Omental fat pad (tissue), 3 donors: ENCODE measurements at regions not wholly inside any gene's neighbourhood (a gene's known extent, or its start where the extent isn't known, plus 50 kb on each side); places are given as distances from the start of the nearest gene placed in this dataset.

Experiments
- ATAC-seq: fragments of 150-250 bp; one replicate; pipeline ENCODE4 v1.9.1; 2016; ENCODE audit warnings: mild to moderate bottlenecking, moderate library complexity; ENCODE audit not compliant: low FRiP score
- DNase-seq: peaks from one replicate; pipeline ENCODE4 v3.0.0-alpha.2; 2019; ENCODE audit warnings: low spot score
- TF ChIP-seq, protein P1 (sequence below), 3 donors: fragments of 450-650 bp; IDR thresholded peaks; one replicate each; pipeline ENCODE4 v1.5.1; 2016 to 2017; ENCODE audit warnings: antibody characterized with exemption in 3 of 3, mild to moderate bottlenecking in 3 of 3, moderate library complexity in 2 of 3

DNA sequence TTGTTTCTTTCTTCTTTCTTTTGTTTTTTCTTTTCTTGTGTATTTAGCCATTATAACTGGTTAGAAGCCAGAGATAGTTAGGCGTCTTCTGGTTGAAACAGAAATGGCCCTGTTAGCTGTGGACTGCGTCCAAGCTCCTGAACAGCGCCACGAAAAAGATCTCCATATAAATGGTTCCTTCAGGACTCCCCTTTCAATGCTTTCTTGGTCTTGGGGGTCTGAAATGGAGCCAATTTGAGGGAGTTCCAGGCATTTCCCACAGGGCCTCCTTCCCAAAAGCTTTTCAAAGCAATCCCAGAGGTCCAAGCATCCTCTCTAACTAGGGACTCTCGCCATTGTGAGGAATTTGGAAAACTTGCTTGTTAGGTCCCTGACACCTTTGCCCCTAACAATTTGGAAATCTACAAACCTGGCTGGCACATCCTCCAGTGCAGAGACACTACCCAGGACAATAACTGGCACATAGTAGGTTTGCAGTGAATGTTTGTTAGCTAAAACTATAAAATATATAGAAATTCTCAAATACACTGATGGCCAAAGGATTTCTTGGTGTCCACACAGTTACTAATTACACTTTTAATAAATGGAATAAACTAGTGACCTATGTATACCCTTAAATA, 80.1 kb downstream of the MYCN start:
- TF ChIP-seq, protein P1, sequence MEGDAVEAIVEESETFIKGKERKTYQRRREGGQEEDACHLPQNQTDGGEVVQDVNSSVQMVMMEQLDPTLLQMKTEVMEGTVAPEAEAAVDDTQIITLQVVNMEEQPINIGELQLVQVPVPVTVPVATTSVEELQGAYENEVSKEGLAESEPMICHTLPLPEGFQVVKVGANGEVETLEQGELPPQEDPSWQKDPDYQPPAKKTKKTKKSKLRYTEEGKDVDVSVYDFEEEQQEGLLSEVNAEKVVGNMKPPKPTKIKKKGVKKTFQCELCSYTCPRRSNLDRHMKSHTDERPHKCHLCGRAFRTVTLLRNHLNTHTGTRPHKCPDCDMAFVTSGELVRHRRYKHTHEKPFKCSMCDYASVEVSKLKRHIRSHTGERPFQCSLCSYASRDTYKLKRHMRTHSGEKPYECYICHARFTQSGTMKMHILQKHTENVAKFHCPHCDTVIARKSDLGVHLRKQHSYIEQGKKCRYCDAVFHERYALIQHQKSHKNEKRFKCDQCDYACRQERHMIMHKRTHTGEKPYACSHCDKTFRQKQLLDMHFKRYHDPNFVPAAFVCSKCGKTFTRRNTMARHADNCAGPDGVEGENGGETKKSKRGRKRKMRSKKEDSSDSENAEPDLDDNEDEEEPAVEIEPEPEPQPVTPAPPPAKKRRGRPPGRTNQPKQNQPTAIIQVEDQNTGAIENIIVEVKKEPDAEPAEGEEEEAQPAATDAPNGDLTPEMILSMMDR (IDR thresholded peaks at IDR 0.05): no peak
- ATAC-seq: no peak
- DNase-seq: no peak

DNA sequence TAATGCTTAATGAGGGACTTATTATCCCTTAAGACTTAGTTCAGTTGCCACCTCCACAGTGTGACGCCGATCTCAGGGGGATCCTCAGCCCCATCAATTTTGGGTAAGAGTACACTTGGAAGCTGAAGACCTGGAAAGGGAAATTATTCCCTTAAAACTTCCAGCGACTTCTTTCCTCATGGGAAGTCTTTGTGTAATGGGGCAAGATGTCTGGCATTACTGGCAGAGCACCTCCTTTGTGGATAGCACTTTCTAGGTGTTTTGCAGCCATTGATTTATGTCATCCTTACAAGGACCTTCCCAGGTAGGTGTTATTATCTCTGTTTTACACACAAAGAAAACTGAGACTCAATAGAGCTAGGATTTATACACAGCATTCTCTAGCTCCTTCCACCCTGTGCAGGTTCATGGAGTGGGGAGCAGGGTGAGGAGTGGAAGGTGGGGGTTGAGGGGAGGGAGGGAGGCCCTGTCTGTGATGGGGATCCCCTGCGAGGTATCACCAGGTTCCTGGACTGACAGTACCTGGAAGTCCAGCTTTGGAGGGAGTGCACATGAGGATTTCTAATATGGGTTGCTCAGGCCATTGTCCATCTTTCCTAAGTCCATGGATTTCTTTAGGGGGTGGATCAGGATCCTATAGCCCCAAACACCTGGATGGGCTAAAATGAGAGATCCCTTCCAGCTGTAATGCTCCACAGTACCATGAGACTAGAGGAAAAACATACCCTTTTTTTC, 79.4 kb downstream of the MYCN start:
- DNase-seq (no peak), ATAC-seq (no peak)
- TF ChIP-seq, protein P1 (IDR thresholded peaks at IDR 0.05): no peak

DNA sequence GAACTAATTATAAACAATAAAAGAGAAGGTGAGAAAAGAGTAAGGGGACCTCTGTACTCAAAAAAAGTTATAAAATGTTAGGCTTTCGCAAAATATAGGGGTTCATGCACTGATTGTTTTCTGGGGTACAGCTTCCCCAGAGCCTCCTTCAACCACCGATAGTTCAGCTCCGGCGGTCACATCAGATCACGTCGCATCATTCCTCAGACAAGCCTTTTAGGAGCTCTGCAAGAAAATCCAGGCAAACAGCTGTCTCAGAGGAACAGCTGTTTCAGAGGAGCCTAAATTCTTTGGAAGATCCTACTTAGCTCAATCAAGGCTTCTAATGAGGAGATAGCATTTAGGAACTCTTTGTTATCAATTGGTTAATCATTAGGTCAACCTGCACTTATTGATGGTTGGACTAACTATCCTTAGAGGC, 78.7 kb downstream of the MYCN start:
- ATAC-seq: no peak
- TF ChIP-seq, protein P1 (IDR thresholded peaks at IDR 0.05): no peak
- no peak for DNase-seq

DNA sequence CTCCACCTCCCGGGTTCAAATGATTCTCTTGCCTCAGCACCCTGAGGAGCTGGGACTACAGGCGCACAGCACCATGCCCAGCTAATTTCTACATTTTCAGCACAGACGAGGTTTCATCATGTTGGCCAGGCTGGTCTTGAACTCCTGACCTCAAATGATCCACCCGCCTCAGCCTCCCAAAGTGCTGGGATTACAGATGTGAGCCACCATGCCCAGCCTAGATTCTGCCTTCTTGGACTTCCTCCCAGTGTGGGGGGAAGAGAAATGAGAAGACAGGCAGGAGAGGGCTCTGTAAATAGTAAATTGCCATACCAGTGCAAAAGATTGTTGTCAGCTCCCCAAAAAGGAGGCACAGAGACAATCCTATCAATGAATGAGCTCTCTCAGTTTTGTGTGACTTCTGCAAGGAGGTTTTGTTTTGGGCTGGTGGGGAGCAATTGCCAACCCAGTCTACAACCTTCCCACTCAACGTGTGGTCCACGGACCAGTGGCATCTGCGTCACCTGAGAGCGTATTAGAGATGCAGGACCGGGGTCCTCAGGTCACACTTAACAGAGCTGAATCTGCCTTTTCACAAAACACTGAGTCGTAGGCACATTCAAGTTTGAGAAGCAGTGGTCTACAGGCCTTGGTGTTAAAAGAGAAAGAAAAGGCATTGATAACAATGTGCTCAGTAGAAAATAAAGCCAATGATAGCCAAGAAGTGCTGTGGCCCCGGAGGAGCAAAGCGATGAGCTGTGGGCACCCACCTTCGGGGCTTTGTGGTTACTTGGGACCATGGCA, 78.1 kb downstream of the MYCN start:
- TF ChIP-seq, protein P1 (IDR thresholded peaks at IDR 0.05): no peak
- no peak for ATAC-seq

DNA sequence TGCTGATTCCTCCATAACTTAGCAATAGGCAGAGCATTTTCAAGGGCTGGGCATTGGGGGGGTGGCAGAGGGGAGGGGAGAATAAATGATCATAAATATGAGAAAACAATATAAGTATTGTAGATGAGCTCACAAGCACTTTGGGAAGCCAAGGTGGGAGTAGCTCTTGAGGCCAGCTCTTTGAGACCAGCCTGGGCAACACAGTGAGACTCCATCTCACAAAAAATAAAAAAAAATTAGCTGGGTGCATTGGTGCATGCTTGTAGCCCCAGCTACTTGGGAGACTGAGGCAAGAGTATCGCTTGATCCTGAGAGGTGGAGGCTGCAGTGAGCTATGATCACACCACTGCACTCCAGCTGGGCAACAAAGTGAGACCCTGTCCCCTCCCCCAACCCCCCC, 75.9 kb downstream of the MYCN start:
- ATAC-seq (no peak), DNase-seq (no peak)
- TF ChIP-seq, protein P1 (IDR thresholded peaks at IDR 0.05): no peak

More for the DNA sequence above, 78.1 kb downstream of the MYCN start:
- no peak for DNase-seq

DNA sequence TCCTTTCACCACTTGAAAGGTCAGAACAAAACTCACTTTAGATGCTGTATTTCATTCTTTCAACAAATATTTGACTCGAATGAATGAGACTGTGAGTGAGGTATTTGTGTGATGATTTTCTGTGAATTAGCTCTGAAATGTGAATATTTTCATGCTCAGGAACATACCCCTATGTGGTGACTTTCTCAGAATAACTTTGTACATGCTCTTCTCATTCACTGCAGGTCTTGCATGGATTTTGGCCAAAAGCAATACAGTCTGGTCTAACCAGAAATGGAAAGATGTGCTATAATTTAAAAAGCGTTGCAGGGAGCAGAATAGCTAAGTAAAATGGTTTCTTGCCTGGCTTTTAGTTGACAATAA, 75.5 kb downstream of the MYCN start:
- DNase-seq: no peak
- TF ChIP-seq, protein P1 (IDR thresholded peaks at IDR 0.05): no peak
- ATAC-seq: no peak
